ENCODE measurements at regions not wholly inside any gene's neighbourhood (a gene's known extent, or its start where the extent isn't known, plus 50 kb on each side); places are given as distances from the start of the nearest gene placed in this dataset.

DNA sequence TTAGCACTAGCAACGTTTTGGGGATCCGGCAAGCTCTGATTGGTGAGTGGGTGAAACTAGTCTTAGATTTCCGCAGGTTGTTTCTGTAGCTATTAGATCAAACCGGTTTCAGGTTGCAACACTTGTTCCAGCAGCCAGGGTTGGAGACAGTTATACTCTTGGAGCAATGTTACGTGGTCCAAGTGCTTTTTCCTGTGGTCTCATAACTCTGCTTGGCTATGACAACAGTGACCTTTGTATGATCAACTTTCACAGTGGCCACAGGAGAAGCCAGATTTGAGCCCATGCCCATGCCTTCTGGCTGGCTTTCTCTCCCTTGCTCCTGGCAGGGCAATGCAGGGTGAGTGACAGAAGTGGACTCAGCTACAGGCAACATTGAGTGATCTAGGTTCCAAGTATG, 84.5 kb upstream of the TAF1B start:
- DNase-seq = no peak

DNA sequence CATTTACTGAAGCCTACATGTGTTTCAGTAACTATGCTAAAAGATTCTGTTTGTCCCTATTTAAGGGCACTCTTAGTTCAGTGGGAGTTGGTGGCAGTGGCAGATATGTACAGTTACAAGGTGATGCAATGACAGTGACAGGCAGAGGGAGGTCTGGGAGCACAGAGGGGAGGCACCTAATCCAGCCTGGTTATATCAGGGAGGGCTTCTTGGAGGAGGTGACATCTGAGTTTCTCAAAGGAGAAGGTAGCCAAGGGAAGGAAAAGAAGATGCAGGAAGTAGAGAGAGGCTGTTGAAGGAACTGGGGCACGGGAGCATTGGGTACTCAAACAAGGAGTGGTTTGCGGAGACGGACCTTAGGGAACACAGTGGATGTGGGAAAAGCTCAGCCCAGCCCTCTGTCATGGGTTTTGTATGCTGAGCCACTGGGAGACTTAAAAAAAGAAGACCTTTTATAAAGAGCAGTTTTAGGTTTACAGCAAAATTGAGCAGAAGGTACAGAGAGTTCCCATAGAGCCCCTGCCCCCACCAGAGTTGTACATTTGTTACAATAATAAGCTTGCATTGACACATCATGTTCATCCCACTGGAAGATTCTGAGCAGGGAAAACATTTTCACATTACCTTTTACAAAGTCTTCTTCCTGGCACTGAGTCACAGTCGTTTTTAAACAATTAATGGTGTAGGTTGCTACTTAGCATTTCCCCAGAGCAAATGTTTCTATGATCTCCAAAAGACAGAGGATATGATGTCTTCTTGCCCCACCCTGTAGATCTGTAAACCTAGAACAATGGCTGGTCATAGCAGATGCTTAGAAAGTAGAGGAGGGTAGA, 83.0 kb upstream of the TAF1B start:
- DNase-seq = no peak

DNA sequence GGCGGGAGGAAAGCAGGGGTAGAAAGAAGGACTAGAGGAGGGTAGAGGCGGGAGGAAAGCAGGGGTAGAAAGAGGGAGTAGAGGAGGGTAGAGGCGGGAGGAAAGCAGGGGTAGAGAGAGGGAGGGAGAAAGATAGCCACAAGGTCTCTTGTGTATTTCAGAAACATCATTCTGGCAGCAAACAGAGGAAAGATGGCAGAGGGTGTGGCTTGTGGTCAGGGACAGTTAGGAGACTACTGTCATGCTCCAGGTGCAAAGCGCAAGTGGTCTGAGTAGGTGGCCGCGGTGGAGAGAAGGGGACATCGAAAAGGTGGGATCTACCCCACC, 82.4 kb upstream of the TAF1B start:
- peak; percentile 44 for DNase-seq

DNA sequence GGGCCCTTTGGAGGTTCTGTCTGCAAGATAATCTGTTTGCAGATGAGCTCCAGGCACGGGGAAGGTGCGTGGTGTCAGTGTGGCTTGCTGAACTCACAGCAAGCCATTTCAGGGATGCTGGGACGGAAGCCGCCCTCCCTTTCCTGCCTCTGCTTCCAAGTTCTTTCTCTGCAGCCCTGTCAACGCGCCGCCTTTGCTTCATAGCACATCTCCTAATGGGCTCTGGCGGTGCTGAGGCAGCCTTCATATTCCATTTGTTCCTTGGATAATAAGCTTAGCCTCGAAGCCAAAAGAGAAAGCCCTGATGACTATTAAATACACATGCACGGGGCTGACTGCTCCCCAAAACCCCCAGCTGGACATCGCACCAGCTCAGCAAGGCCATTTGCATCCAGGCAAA, 81.7 kb upstream of the TAF1B start:
- no peak for DNase-seq

DNA sequence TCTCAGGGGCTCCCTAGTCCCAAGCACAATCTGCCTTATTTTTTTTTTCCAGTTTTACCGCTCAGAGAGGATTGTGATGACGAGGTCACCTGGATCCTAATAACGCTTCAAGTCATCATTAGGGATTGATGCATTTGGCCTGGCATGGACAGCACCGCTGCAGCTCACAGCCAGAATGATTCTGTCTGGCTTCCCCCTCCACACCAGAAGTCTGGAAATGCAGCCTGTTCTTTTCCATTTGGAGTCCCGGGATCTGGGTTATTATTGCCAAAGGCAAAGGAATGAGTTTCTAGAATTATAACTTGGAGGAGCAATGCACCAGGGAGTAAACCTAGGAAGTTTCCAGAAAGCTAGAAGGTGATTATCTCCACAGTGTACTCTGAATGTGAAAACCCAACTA, 81.1 kb upstream of the TAF1B start:
- no peak for DNase-seq

DNA sequence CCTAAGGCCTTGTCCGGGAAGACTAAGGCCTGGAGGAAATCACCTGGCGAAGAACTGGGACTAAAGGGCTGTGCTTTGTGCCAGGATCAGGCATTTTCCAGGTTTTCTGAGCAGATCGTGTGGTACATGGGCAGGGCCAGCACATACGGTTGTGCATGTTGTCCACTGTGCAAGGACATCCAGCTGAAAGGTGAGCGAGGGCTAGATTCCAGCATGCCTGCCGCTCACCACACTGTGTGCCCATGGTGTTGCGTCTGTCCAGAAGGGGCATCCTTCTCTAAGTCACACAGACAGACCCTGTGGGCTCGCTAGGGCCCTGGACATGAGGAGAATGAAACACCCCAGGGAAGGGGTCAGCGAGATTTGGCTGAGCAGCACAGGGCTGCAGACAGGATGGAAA, 80.3 kb upstream of the TAF1B start:
- no peak for DNase-seq

DNA sequence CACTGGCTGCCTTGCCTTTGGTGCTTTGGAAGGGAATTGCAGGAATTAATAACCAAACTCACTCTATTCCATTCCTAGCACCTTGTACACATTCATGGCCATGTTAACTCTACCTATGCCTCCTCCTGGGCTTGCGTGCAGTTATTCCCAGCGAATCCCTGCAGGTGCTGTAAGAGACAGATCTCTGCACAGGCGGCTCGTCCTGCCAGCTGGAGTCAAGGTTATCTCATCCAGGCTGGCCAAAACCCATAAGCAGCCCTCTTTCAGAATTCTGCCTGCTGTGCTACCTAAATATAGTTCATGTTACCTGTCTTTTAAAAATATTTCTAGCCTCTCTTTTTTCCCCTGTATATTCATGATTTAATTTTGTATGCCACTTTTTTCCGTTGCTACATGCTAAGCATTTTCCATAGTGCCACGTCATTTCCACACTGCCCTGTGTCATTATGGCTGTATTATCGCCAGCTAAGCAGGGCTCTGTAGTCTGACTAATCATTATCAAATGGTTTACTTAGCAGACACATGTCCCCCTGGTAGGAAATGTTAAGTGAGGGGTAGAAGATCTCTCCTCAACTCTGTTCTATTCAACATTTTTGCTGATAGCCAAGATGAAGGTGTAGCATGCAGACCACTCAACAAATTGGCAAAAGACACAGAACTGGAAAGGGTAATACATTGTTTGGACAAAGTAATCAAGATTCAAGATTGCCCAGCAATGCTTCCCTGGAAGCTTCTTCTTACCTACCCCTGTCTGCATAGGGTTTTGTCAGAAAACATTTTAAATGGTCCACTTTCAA, 79.7 kb upstream of the TAF1B start:
- peak; percentile 50 for DNase-seq

DNA sequence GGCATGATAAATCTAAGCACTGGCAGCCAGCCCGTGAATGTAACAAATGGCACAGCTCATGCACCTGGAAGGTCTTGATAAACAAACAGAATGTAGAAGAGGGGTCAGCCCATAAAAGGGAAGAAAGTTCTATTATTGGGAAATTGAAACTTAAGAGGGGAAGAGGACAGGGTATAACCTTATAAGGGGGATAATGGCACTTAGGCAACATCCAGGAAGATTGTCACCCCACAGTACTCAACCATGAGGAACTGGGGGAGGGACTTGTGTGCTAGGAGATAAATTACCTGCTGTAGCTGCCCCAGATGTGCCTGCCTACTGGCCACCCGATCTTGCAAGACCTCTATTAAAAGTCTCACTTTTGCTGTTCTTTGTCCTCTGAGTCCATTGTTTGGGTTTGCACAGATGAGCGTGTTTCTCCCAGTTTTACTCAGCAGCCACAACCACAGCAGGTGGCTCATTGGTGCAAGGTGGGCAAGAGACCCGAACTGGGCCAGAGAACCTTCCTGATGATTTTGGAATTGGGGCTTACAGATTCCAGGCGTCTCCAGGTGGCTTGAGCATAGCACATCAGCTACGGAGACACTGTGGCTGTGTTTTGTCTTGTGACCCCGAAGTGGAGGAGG, 79.0 kb upstream of the TAF1B start:
- DNase-seq = no peak

DNA sequence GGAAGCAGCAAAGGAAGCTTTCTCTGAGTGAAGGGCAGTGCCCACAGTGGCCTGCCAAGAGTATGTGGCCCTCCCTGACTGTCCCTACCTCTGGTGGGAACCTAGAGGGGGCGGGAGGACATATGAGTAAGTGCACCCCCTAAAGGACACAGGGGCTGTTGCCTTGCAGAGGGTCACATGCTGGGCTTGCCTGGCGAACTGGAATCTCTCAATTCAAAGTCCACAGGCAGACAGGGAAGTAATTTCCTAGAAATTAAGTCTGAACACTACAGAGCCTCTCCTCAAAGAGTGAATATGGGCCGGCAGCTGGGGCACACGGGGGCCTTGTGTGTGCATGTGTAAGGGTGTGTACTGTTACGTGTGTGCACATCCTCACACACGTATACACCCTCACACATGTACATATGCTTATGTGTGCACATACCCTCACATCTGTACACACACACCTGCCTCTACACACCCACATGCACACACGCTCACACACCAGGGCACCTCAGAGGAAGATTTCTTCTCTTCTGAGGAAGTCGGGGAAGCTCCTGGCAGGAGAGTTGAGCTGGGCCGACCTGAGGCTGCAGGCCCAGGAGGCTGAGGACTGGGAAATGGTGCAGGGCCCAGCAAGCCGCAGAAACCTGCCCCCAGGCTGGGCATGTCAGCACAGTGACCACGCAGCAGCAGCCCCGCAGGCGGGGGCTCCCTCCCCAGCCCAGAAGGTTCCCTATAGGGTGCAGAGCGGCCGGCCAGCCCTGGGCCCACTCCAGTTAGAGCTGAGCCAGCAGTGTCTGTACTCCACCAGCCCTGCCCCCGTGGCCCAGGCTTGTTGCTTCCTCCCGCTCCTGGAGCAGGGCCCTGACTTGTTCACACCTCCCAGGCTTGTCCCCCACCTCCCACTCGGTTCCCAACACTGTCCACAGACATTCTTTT, 77.4 kb upstream of the TAF1B start:
- DNase-seq = peak; percentile 27

DNA sequence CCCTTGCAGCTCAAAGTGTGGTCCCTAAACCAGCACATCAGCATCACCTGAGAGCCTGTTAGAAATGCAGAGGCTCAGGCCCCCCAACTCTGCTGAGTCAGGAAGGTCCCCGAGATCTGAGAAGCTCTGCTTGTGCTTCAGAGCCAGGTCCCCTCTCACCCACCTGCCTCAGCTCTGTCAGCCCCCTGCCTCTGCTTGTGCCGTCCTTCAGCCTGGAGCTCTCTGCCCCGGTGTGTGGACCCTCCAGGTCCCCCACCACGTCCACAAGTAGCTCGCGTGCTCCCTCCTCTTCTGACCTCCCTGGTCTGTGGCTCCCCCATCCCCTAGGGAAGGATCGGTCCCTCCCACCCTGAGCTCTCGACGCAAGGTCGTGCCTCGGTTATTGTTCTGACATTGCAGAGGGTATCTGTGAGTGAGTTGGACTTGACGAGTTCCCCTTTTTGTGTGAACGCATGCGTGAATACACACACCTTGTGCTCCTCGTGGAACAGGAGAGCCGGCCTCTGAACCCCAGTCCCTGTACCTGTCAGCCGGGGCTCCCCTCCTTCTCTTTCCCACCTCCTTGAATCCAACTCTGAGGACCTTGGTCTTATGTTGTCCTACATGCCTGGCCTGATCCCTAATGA, 75.5 kb upstream of the TAF1B start:
- no peak for DNase-seq

DNA sequence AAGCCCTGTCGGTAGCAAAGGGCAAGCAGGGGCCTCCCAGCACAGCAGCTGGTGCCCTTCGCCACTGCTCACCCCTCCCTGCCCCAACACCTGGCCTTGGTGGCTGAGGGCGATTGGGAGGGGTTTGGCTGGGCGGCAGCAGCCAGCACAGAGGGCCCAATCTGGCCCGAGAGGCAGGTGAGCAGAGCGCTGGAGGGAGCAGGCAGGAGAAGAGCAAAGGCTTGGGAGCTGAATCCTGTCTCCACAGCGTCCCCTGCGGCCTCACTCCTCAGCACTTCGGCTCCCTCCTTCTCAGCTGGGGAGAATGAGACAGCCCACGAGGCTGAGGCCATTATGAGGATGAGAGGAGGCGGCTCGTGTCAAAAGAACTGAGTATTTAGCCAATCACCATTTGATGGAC, 74.9 kb upstream of the TAF1B start:
- no peak for DNase-seq

DNA sequence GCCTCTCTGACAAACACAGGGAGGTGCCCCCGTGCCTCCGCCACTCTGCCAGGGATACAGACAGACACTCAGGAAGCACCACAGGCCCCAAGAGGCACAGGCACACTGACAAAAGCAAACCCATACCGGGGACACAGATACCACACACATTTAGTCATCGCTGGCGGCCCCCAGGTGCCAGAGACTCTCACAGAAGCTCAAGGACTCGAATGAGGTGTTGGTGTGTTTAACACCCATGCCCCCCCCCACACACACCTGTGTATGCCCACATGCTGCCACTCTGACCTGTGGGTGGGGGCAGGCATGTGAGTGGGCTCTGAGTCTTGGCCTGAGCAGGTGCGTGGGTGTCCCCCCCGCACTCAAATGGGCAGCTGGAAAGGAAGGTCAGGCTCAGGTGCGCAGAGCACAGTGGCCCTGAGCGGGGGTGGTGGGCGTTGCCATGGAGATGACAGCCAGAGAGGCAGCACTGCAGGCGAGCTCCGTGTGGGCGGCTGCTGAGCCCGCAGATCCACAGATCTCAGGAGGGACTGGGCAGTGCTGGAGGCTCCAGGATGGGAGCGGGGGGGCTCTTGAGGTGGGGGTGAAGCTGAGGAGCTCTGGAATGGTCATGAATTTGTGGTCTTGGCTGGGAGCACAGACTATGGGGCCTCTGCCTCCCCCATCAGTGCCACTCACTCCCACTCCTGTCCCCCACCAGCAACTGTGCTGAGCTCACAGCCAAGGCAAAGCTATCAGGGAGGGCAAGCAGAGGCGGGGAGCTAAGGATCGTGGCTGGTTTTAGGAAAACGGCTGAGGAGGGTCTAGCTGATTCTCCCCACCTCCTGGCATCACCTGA, 73.9 kb upstream of the TAF1B start:
- no peak for DNase-seq

DNA sequence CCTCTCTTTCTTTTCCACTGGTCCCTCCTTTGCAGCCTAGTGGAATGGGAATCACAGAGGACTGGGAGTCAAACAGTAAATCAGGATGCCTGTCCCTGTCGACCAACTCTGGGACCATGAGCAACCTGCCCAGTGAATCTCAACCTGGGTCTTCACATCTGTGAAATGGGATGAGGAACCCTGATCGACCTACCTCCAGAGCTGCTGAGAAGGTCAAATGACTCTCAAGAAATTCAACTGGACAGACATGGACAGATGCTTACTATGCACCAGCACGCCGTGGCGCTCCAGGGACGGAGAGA, 73.3 kb upstream of the TAF1B start:
- no peak for DNase-seq

DNA sequence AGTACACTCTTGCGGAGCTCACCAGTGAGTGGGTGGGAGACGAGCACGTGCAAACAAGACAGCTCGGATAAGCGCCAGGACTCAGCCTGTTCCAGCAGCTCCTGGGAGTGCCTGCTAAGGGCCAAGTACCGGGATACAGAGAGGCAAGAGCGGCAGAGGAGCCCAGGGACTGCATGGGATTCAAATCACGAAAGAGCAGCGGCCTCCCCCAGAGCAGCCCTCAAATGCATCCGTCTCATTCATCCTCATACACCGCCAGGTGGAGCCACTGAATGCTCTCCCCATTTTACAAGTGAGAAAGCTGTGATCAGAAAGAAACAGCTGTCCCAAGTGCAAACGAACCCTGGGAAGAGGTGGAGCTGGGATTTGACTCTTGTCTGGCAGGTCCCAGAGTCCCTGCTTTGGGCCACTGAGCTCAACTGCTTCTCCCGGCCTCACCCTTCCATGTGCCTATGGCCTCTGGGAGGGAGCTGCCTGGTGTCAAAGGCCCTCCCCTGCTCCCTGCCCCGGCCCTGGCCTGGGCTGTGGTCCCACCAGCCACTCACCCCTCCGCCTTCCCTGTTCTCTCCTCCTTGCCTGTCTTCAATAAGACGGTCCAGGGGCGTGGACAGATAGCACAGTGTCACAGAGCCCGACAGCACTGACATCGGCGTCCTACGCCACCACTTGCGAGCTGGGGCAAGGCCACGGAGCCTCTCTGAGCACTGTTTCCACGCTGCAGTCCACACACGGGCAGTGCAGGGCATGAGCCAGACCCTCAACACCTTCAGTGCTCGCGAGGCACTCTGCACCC, 72.8 kb upstream of the TAF1B start:
- peak; percentile 76 for DNase-seq

DNA sequence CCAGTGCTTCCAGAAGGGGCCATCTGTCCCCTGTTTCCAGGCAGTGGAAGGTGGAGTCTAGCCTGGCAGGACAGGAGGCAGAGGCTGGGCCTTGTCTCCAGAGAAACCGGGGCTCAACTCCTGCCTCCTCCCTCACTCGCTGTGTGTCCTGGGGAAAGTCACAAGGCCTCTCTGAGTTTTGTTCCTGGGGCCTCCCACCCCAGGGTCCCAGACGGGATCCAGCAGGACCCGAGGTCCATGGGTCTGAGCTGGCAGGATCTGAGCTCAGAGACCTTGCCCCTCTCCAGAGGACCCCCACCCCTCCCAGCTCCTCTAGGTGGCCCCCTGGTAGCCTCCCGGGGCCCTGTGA, 72.2 kb upstream of the TAF1B start:
- no peak for DNase-seq

DNA sequence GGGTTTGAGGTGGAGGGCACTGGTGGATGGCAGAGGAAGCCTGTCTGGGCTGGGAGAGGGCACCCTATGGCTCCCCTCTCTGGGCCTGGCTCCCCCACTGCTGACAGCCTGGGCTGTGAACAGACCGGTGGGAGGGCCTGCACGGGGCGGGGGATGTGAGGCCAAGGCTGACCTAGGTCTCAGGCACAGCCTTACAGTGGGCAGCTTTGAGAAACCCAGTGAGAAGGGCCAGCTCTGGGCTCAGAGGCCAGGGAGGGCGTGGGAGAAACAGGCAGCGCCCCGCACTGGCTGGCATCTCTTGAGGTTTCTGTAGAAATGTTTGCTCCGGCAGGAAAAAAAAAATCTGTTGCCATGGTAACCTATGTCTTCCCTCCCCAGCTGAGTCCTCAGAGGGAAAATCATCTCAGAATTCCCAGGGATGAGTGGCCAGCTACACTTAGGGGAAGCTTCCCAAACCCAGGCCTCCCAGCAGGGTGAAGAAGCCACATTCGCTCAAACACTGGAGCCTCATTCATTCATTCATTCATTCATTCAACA, 71.7 kb upstream of the TAF1B start:
- no peak for DNase-seq

DNA sequence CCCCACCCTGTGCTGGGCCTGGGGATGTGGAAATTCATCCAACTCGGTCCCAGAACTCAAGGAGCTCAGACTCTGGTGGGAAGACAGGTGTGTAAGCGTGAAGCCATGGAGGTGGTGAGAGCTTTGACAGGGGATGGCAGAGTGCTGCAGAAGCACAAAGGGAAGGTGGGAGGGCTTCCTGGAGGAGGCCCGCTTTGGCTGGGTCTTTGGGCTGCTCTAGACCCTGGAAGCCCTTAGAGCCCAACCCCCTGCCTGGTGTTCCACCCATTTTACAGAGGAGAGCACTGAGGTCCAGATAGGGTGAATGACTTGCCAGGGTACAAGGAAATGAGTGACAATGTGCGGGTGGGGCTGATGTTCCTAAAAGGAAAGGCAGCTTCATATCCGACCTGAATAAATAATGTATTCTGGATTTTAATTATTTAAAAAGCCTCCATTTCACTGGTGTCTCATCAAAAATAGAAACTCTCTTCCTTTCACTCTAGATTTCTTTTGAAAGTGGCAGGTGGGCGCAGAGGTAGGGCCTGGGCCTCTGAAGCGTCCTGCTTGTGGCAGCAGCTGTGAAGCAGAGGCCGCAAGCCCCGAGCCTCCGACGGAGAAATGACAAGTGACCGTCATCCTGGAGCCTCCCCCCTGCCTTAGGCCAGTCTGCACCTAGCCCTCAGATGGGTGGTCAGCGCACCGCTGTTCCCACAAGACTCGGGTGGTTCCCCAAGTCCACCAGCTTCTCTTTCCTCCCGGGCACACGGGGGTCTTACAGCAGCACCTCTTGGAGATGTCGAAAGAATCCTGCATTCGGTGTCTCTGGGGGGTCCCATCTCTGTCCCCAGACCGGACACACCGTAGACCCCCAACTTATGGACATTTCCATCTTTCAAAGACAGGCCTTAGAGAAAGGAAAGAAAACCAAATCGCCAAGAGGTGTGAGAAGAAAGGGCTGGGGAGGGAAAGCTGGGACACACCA, 71.0 kb upstream of the TAF1B start:
- DNase-seq = no peak

DNA sequence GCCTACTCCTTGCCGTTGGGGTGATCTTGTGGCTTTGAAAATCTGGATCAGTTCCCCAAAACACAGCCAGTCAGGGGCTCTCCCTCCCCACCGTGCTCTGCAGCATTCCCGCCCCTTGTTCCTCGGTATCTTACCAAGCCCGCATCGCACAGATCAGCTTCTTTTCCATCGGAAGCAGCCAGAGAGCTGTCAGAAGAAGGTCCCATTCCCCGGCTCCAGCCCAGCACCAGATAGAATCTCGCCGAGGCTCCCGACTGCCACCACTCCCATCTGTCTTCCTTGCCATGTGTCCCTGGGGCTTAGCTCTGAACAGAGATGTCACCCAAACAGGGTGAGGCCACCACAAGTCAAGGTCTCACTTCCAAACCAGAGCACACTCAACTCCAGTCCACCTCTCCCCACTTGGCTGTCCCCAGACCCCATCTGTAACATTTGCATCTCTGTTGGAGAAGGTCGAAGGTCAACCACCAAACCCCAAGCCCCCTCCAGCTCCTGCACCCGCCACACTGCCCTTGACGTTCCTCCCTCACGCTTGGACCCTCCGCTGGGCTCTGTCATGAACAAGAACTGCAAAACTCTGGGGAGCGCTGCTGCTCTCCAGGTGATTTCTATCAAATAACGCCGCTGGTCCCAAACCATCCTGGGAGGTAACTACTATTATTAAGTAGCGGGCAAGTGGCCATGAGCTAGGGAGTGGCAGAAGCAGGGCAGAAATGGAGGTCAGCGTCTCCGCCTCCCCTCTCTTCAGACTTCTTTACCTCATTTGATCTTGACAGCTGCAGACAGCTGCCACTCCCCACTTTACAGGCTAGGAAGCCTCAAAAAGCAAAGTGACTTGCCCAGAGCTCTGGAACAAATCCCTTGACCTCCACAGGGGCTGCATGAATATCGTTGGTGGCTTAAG, 70.0 kb upstream of the TAF1B start:
- DNase-seq = no peak

DNA sequence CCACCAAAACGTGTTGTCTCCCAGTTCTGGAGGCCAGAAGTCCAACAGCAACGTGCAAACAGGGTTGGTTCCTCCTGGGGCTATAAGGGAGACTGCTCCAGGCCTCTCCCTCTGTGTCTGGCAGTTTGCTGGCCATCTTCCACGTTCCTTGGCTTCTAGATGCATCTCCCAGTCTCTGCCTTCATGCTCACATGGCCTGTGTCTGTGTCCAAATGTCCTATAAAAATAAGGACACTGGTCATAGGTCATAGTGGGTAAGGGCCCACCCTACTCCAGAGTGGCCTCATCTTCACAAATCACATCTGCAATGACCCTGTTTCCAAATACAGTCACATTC, 69.4 kb upstream of the TAF1B start:
- DNase-seq = no peak

Measured in hematopoietic multipotent progenitor cell treated with erythropoietin and hydrocortisone succinate and interleukin-3 and kit ligand, for 4 days (in vitro differentiated cells).